SIG-M5 treated with dmso at 0.1 percent for 504 hours (cell line): ENCODE measurements at regions not wholly inside any gene's neighbourhood (a gene's known extent, or its start where the extent isn't known, plus 50 kb on each side); places are given as distances from the start of the nearest gene placed in this dataset.

Experiments used
- DNase-seq: peaks from one replicate; lab custom pipeline; 2025; ENCODE audit not compliant: unreplicated experiment; lab: John Stamatoyannopoulos, UW

DNA sequence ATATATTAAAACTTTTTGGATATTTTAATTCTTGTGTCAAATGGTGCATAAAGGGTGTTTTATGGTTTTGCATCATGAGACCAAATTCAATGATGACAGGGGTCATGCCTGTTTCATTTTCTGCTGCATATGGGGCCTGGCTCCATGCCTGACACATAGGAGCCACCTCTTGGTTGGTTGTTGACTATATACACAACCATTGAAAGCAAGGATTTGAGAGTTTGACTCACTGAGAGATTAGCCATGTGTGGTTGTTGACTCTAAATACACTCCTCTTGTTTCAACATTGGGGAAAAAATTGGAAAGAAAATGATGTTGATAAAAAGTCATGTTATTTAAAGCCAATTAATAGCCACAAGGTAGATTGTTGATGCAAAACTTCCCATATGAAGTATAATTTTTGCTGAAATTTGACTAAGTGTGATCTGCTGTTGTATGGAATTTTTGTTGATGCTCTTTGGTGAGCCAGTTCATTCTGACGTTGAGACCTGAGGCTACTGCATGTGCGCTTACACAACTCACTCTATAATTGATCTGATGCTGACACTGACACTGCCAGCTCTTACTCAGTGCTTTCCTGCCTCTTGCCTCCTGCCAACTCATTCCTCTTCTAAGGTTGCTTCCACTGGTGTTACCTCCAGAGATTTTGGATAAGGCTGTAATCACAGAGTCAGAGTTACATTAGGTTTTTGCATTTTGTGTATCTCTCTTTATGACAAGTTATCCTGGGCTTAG, 446.2 kb upstream of the SLC14A2 start:
- DNase-seq: no peak

DNA sequence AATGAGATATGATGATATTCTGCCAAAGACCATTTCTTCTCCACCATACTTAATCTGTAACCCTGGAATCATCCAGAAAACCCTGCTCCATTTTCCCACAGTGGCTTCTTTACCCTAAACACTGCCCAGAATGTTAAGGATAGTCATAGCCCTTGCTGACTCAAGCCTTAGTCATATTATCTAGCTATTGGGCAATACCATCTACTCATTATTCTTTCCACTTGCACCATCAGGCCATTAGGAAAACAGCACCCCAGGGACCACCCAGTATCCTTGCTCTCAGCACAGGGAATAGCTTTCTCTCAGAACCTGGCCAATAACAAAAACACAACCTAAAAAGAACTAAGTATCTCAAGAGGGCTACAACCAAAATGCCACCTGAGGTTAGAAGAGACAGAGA, 445.7 kb upstream of the SLC14A2 start:
- peak; percentile 43 for DNase-seq

DNA sequence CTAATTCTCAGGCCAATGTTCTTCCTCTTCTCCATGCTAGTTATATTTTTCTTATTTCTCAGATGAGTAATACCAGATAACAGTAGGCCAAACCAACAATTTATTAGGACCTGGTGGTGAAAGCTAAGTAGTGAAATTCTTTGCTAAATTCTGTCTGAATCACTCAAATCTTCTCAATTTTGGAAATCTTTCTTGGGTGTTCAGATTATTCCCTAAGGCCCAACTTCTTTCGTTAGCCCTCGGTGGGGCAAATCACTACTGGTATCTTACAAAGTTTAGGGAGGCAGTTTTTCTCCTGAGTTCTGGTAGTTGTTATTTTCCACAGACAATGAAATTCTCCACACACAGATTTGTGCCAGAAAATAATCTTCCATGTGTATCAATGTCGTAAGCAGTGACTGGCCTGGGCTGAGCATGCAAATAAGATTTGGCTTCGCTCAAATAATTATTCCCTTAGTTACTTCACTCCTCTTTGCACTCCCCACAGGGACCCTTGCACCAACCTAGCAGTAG, 443.5 kb upstream of the SLC14A2 start:
- DNase-seq: no peak

DNA sequence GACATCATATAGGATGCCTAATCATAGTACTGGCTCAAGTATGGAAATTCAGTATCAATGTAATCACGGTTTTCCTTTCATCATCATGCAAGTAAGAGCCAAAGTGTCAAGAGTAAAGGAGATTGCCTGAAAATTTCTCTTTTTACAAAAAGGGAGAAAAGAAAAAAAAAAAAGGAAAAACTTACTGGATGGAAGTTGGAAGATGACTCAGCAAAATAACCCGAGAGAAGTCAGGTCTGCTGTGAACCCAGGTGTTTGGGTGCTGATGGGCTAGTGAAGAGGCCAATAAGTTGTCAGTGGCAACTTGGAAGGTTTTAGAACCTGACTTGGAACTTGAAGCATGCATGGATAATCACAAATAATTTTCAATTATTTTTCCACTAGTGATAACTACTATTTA, 441.9 kb upstream of the SLC14A2 start:
- DNase-seq: no peak

DNA sequence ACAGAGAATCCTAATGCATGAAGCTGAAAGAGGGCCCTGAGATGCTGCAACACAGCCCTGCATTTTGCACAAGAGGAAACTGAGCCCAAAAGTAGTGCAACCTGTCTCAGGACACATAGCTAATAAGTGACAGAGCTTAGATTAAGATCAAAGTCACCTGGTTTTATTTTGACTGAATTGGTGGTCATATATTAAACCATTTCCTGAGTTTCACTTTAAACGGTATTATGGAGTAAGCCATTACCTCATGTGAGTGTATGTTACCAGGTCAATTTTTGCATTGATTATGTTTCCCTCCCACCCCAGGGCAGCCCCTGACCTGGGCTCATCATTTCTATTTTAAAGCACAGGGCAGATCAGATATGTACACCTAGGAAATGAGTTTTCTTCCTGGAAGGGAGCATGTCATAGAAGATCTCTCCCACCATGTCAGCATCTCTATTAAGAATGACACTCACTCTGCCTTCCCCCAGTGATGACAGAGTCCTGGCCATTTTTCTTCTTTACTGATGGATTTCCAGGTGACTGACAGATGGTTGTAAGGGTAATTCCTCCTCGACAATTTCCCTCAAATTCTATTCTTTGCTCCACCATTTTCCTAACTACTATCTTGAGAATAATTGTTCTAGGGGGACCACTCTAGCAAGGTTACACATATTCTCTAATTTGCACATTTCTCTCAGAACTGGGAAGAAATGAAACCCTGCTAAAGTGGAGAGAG, 441.3 kb upstream of the SLC14A2 start:
- DNase-seq: no peak

DNA sequence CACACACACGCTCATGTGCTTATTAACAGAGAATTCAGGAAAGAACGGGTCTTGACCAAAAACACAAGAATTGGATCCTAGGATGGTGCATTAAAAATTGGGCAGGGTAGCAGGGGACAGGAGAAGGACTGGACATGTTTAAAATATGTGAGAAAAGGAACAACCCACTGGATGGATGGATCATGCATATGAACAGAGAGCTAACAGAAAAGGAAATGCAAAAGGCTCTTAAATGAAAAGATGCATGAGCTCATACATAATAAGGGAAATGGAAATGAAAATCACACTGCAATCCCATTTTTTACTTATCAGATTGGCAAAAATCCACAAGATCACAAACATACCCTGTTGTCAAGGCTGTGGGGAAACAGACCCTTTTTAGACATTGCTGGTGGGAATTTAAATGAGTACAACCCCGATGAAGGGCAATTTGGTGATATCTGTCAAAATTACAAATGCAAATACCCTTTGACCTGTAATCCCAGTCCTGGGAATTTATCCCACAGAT, 440.6 kb upstream of the SLC14A2 start:
- no peak for DNase-seq

DNA sequence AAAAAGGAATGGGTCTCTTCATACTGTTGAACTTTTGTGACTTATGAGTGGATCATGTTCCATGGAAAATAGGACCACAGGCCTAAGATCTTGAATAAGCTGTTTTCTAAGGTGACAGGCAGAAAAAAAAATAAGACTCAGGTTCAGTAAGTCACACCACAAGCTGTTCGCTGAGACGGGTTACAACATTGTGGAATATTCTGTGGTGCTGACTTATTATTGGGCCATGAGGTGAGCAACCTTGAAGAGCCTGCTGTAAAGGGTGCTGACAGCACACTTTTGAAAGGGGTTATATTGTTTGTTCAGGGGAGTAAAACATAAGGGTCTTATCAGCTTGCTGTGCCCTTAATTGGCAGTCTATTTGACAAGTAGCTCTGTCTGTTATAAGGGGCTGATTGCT, 439.8 kb upstream of the SLC14A2 start:
- DNase-seq: no peak

DNA sequence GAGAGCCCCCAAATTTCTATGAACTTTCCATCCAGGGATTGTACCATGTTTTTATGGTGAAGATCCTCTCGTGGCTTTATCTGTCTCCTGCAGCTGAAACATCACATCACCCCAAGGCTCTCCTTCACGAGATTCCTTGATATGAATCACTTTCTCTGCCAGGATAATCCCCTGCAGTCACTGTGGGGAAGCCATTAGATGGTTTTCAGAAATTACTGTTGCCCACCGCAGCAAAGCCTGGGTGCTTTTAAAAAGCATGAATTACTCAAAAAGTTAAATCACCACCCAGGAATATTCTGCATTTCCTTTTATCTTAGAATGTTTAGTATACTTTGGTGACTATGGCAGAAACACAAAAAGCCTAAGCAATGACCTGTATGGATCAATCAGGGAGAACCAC, 428.4 kb upstream of the SLC14A2 start:
- DNase-seq: no peak

DNA sequence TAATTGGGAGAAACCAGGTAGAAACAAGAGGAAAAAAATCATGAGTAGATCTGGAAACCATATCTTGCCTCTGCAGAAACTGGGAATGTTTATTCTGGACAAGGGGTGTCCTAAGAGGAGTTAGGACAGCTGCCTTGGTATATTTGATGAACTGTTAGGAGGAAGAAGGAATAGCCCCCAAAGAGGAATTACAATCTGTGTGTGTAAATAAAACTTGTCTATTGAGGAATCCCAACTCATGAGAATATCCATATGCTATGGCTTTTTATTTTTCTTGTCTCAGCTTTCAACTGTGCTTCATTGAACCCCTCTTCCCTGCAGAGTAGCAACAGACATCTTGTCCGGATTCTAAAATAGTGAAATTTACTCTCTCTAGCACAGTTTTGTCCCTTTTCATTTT, 423.5 kb upstream of the SLC14A2 start:
- no peak for DNase-seq

DNA sequence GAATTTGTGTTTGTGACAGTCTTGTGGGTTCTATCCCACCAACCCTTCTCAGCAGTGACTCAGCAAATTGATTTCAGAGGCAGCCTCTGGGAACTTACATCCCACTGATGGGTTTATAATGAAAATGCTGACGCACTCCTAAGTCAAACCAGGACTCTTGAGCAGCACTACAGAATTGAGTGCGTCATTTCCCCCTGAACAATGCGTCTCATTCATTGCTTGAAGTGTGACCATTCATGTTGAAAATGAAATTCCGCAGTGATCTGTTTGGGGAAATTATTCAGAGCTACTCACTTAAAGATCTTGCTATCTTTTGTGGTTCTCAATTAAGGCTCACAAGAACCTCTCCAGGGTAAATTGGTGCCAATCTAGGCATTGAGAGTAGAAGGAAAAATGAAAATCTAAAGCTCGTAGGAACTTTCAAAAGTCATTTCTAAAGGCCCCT, 417.7 kb upstream of the SLC14A2 start:
- no peak for DNase-seq

DNA sequence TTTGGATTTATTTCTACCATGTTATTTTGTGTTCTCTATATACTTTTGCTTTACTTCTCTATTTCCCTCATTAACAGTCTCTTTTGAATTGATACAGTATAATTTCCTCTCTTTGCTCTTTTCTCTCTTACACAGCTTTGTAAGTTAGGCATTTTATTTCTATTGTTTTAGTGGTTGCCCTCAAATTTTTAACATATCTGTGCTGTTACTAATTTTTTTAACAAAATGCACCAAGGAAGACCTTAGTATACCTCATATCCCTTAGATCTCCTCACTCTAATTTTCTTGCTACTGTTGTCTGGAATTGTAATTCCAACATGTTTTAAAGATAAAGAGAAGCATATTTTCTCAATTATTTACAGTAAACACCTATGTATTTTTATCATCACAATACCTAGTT, 416.8 kb upstream of the SLC14A2 start:
- no peak for DNase-seq

DNA sequence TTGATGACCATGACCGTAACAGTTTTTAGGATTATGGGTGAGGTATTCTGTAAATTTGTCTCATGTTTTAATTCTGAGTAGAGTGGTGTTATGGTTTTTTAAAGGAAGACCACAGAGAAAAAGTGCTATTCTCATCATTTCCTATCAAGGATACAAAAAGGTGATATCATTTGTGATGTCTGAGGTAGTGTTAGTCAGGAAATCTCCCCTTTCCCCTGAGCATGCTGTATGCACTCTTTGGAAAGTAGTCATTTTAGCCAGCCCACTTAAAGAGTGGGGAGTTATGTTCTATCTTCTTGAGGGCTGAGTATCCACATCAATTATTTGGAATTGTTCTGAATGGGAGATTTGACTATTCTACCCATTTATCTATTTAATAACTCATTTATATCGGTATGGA, 414.2 kb upstream of the SLC14A2 start:
- no peak for DNase-seq

DNA sequence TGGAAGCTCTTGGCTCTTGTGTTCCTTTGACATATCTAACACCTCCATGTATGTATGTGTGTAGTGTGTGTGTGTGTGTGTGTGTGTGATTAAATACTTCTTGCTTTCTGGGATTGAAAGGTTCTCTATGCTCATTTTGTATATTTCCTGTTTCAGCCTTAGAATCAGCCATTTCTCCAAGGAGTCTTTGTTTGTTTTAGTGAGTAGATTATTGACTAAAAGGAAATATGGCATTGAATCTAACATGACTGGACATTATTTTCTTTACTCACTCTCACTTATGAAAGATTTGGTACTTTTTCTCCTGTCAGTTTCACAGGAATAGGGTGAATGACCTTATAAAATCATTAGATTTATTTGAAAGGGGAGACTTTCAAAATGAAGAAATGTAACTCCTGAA, 413.8 kb upstream of the SLC14A2 start:
- DNase-seq: no peak

DNA sequence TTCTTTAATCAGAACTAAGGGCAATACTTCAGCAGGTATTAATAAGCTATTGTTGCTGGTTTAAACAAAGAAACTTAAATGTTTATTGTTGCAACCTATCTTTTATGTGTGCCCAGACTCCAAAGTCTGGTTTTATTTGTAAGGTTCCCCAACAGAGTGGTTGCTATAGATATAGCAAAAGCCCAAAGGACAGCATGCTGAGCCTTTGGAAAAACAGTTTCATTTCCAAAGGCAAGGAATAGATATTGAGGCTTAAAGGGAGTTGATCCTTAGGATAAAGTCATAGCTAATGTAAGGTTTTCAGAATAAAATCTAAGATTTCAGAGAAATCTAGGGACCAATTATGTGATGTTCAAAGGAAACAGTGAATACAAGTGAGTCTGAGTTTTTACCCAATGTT, 413.2 kb upstream of the SLC14A2 start:
- DNase-seq: no peak

DNA sequence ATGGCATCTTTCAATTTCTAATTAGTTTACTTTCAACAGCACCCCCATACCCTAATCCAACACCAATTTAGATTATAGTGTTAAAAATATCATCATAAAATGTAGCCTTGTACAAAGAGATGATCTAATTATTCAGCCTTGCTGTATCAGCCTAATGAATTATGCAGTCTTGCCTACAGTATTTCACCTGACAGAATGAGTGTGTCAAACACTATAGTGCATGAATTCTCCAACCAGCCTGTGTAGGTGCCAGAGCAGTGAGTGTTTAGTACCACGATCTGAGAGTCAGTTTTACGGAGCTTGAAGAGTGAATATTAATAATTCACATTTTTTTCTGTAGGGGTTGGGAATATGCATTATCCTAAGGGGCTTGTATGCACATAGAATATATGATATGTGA, 411.6 kb upstream of the SLC14A2 start:
- no peak for DNase-seq

DNA sequence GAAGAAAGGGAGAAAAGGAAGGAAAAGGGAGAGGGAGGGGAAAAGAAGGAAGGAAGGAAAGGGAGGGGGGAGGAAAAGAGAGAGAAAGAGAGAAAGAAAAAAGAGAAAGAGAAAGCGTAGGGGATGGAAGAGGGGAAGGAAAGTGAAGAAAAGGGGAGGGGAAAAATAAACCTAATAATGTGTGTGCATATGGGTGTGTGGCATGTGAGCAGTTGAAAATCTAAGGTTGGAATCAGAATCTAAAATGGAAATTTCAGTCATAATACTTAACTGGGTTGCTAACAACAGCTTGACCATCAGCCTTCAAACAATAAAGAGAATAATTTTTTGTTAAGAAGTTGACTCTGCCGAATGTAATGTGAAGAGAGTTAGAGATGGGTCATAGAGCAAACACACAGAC, 407.9 kb upstream of the SLC14A2 start:
- DNase-seq: no peak

DNA sequence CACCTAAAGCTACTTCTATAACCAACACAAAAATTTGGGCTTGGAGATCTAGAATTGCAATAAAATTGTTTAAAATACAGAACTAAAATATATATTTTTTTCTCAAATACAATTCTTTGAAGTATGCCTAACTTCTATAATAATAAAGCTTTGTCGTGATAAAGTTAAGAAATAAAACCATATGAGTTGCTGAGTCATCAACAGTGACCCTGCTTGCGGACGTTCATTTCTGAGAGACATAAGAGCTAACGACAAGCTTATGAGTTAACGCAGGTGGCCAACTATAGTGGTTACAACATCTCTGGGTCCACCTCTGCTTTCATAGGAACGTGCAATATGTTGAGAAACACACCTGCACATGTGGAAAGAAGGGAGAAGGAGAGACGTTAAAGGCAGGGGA, 407.1 kb upstream of the SLC14A2 start:
- DNase-seq: no peak

DNA sequence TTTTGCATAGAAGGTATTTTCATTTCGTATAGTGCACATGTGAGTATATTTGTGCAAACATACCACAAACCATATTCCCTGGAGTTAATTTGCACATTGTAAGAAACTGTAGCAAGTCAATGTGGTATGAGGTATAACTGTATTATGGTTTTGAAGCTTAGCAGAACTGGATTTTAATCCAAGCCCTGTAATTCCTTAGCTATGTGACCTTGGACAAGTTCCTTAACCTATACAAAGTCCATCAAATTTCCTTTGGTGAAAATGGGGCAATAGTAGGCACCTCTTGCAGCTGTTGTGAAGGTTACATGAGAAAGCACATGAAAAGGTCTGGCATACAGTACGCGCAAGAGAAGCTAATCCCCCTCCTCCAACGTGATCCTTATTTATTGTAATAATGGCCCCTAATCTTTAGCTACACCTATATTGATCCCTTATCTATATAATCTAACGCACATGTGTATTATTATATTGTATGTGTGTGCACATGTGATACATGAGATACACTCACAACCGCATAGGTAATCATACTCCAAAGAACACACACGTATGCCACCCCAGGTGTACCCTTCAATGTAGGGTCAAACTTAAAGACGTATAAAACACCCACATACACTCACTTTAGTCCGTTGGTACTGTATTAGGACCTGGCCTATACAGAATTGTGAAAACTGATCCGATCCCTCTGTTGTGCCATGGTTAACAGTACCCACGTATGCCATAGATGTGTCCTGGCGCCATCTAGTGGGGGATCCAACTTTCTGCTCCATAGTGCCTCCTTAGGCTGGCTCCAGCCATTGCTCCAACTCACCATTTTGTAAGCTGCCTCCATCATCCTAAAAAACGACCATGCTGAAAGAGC, 402.9 kb upstream of the SLC14A2 start:
- DNase-seq: peak; percentile 77

DNA sequence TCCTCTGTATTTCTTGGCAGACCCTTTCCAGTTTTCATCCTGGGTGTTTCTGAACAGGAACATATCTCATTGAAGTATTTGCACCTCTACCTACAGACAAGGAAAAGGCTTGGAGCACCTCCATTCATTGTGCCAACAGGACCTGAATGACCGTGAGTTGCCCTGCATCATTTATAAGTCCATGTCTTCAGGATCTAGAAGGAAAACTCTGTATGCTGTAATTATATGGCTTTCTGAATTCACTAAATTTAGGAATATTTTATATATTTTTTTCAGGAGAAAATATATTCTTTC, 402.3 kb upstream of the SLC14A2 start:
- no peak for DNase-seq

DNA sequence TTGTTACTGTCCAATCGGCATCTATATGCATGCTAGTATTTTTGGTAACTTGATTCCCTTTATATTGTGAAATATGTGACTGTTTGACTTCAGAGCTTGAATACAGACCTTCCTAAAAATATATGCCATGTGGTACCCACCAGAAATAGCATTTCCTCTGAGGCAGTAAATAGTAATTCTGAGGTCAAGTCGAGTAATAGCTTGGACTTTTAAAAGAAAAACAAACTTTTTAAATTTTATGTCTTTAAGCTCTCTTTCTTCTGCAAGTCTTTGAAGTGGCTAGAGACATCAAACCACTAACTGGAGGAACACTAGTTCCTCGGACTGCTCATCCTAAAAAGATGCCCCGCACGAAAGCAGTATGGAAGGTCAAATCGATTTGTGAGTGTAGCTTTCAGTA, 396.8 kb upstream of the SLC14A2 start:
- no peak for DNase-seq

DNA sequence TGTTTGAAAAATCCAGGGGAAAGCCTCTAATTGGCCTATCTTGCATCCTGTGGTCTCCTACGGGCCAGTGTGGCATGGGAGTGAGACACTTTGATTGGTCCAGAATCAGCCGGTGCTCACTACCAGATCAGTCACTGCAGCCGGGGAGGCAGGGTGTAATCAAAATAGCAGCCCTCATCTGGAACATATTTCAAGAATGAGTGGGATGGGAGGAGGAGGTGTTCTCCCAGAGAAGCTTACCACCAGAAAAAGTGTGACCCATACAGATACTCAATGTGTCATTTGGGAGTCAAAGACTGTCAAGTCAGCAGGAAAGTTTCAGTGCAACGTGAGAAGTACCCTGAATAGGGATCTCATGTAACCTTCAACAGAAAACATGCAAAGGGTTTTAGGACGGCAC, 393.9 kb upstream of the SLC14A2 start:
- DNase-seq: no peak

DNA sequence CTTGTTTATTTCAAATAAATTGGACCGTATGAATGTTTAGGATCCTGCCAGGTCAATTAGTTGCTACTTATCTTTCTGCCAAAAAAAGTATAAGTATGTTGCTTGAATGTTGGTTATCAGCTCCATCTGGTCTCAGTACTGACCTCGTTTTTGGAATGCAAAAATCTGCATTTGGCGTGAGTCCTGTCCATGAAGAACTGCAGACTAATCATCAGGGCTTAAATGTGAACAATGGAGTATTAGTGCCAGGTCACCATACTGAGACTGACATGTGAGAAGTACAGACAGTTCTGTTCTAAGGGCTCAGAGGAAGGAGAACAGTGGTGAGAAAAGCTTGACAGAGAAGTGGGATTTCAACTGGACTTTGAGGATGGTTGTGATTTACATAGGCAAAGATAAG, 393.1 kb upstream of the SLC14A2 start:
- no peak for DNase-seq
